Heart left ventricle (tissue), 13 donors: ENCODE measurements at regions not wholly inside any gene's neighbourhood (a gene's known extent, or its start where the extent isn't known, plus 50 kb on each side); places are given as distances from the start of the nearest gene placed in this dataset.

ENCODE experiments used
- CTCF ChIP-seq, 12 donors: fragments of 200-600 bp; sonication (generic) in 4 of 12; IDR thresholded peaks; one replicate each; pipeline versions ENCODE4 v1.5.0 to v1.8.0; 2018 to 2022; ENCODE audit warnings: antibody characterized with exemption in 12 of 12, mild to moderate bottlenecking in 5 of 12
- POLR2A ChIP-seq, 2 donors: fragments of 450-650 bp; IDR thresholded peaks; one replicate each; pipeline ENCODE4 v1.6.1; 2017; ENCODE audit warnings: antibody characterized with exemption in 2 of 2, mild to moderate bottlenecking in 2 of 2, moderate library complexity in 2 of 2
- donor health status: ischemic (EF 13 %, LVEDD 7.1; RV severe dilation, severe dysfunction).
- donor health status: DM: no; HTN: yes; CAD: no.
- donor health status: DM: no; HTN: no; CAD: no.
- donor health status: ischemic (EF 25% LVEDD 6.9; RV normal size, moderate dysfunction).
- donor health status: ischemic (EF 25% LVEDD 5.7; RV mildly dilated, moderate dysfunction).
- donor health status: ischemic (EF 35%, LVEDD 5.7; RV mildly dilated, moderate dysfunction).
- donor health status: nonischemic (EF 11% LVEDD 7.7; RV severe dilation, severe dysfunction).
- donor health status: DM: yes; HTN: yes; CAD: no.
- donor health status: PGD.
- donor health status: ischemic (EF 29% LVEDD 5.4; RV normal size, mild dysfunction).
- donor health status: nonischemic (EF 23%, LVEDD 6.1; RV moderate dilation, normal function).

GRCh38 chr9:63817622-63818518, 1467.1 kb downstream of the FOXD4L5 start:
- TF ChIP-seq CTCF (IDR thresholded peaks at IDR 0.05) (no peak), POLR2A (IDR thresholded peaks at IDR 0.05) (no peak)
